DND-41 (cell line): ENCODE measurements at regions not wholly inside any gene's neighbourhood (a gene's known extent, or its start where the extent isn't known, plus 50 kb on each side); places are given as distances from the start of the nearest gene placed in this dataset.

Experiments used
- CTCF ChIP-seq: IDR thresholded peaks from 2 replicates; pipeline ENCODE4 v1.5.1; 2012; ENCODE audit warnings: borderline replicate concordance, low read length, moderate library complexity, mild to moderate bottlenecking; ENCODE audit not compliant: poor library complexity, severe bottlenecking; ENCODE audit errors: extremely low read depth
- EZH2 ChIP-seq: IDR thresholded peaks from 3 replicates; pipeline ENCODE4 v1.6.1; 2012; ENCODE audit warnings: borderline replicate concordance, low read depth, mild to moderate bottlenecking, moderate library complexity, low read length, inconsistent platforms; ENCODE audit not compliant: severe bottlenecking

- no peak for TF ChIP-seq EZH2
- no peak for TF ChIP-seq CTCF
Observed at GRCh38 chr3:99568663-99569335, 69.6 kb upstream of the COL8A1 start.
